NCI-H226 (cell line): ENCODE measurements at regions not wholly inside any gene's neighbourhood (a gene's known extent, or its start where the extent isn't known, plus 50 kb on each side); places are given as distances from the start of the nearest gene placed in this dataset.

ENCODE experiments used
- DNase-seq: peaks from one replicate; pipeline ENCODE4 v3.0.0-alpha.2; 2015

DNA sequence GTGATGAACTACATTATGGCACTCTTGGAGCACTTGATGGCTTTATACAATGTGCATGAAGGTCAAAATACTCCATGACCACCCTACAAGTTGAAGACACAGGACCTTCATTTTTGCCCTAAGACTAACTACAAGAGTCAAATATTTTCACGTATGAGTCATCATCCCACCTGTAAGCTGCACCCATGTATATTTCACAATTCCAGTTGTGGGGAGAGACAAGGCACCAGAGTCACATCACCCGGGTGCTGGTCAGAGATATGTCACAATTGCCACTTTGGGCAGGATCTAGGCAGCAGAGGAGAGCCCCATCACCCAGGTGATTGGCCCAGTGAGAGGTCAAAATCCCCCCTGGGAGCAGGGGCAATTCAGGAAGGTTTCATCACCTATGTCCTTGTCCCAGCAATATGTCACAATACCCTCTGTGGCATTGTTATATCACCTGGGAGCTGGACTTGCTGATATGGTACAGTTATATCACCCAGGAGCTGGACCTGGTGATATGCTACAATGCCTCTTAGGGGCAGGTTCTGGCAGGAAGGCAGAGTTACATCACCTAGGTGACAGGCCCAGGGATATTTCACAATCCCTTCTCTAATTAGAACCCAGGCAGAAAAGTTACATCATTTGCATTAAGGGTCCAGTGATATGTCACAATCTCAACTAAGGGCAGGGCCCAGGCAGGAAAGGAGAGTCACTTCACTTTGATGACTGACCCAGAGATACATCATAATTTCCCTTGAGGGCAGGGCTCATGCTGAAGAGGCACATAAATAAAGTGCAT, 1839.2 kb downstream of the TP53TG3F start:
- DNase-seq = no peak

DNA sequence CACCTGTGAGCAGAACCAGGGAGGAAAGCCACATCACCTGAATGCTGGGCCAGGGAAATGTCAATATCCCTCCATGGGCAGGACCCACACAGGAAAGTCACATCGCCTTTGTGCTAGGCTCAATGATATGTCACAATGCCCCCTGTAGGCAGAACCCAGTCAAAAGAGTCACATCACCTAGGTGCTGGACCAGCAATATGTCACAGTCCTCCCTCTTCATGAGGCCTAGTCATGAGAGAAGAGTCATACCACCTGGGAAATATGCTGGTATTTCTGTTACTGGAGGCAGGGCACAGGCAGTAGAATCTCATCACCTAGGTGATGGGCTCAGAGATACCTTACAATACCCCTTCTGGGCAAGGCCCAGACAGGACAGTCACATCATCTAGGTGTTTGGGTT, 1843.4 kb downstream of the TP53TG3F start:
- no peak for DNase-seq

DNA sequence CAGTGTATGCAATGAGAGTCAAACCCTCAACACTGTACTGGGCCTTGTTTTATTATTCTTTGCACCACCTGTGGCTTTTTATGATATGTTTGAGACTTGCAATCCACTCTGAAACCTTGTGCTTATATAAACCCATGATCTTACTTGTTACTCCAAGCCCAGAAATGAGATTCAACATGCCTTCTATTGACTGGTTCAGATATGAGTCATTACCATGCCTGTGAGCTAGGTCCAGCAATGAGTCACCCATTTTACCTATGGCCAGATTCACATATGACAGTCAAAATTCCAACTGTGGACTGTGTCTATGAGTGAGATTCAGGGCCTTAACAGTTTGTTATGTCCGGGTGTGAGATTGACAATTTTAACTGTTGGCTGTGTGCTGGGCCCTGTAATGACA, 1846.1 kb downstream of the TP53TG3F start:
- no peak for DNase-seq

DNA sequence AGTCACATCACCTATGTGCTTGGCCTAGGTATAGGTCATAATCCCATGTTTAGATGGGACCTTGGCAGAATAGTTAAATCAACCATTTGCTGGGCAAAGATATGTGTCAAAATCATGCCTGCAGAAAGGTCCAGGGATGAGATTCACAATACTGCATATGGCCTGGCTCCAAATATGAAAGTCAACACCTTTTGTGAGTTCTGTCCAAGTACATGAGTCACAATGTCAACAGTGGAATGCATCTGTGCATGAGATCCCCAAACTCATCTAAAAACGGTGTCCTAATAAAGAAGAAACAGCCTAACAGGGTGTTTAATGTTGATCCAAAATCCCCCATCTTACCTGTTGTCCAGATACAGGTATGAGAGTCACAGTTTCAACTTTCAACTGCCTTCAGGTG, 1847.5 kb downstream of the TP53TG3F start:
- DNase-seq = no peak

DNA sequence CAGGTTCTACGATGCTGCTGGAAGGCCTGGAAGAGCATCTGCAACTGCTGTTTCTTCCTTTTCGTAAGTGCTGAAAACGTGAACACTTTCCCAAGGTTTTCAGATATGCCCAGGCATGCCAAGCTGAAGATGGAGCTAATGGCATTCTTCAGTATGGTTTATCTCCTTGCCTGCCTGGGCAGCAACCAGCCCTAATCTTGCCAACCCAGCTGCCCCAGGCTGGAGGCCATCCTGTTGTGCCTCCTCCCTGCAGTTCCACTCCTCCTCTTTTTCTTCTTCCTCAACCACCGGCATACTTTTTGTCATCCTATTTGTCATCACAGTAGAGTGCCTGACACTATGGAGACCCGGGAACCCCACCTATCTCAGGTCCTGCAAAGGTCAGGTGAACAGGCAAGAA, 1849.3 kb downstream of the TP53TG3F start:
- DNase-seq = no peak

DNA sequence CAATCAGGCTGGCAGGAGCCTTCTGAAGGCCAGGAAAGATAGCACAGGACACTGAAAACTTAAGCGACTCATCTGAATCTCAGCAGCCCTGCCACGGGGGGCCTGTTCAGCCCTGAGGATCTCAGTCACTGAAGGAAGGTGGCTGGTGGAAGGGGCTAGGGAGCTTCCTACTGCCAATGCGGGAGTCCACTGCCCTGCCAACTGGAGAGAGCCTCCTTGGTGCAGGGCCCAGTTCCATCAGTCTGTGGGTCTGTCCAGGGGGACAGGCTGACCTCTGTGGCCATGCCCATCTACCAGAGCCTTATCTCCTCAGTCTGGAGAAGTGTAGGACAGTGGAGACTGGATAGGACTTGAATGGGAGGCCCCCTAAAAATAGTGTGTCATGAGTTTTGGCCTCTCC, 1851.6 kb downstream of the TP53TG3F start:
- DNase-seq = no peak

DNA sequence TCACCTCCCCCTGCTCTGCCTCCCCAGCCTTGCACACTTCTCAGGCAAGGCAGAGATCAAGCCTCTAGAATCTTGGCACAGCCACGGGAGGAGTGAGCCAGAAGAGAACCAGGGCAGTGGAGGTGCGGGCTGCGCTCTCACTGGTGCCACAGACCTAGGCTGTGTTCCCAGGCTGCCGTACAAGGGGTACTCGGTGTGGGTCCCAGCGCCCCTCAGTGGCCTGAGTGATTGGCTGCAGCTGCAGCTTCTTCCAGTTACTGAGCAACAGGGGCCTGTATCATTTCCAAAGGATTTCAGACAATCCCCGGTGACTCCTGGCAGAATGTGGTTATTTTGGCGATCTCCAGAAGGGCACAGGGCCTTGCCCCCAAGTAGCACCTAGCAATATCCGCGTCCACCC, 1852.1 kb downstream of the TP53TG3F start:
- no peak for DNase-seq

DNA sequence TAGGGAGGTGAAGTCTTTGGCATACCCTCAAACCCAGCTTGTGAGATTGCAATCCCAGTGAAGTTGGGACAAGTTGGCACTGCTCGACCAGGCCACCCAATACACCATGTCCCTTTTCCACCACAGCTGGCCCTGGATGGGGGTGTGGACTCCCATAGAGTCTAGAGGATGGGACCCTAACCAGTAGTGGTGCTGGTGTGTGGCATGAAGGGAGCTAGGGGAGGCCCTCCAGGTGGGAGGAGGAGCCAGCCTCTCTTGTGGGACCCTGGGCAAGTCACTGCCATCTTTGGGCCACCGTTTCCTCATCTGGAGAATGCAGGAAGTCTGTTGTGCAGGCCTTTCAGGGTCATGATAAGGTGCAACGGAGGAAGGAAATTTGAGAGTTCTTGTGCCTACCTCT, 1854.9 kb downstream of the TP53TG3F start:
- DNase-seq = no peak

DNA sequence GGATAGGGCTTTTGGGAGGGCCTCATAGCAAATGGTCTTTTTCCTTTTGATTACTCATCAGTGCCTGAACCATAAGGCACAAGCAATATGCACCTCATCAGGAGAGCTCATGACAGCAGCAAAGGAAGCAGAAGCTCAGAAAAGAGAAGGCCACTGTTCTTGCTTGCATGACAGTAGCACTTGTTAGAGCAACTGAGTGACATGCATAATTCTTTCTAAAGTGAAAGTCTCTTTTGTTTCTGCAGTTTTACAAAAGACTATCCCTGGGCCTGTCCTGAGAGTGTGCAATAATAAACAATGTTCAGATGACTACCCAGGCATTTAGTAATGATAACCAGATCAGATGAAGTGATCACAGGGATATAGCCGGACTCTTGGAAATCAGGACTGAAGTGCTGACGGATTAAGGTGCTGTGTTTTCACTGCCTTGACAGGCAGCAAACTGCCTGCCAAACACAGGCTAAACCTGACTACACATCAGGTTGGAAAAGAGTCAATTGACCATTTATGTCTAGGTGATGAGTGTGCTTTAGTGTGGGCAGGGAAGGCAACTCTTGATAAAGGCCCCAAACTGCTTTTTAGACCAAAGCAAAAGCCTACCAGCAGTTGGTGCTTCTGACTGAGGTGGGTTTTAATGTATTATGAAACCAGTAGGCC, 1860.3 kb downstream of the TP53TG3F start:
- no peak for DNase-seq

DNA sequence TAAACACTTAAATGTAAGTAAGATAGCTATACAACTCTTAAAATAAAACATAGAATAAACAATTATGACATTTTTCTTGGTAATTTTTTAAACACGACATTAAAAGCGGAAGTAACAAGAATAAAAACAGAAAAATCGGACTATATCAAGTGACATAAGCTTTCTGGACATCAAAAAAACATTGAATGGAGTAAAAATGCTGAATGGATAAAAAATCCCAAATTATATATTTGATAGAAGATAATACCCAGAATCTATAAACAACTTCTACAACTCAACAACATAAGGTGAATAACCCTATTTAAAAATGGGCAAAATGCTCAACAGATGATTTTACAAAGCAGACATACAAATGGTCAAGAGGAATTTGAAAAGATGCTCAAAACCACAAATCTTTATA, 1866.5 kb downstream of the TP53TG3F start:
- DNase-seq = no peak

DNA sequence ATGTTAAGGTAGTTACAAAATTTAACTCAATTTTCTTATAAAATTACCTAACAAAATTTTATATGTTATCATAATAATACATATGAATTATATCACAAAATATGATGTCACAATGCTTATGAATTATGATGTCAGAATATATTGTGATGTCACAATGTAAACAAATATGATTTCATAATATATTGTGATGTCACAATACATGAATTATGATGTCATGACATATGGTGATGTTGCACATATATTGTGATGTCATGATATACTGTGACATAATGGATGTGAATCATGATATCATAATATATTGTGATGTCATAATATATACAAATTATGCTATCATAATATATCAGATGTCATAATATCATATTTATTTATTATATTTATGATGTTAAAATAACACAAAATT, 1879.9 kb downstream of the TP53TG3F start:
- DNase-seq = no peak

DNA sequence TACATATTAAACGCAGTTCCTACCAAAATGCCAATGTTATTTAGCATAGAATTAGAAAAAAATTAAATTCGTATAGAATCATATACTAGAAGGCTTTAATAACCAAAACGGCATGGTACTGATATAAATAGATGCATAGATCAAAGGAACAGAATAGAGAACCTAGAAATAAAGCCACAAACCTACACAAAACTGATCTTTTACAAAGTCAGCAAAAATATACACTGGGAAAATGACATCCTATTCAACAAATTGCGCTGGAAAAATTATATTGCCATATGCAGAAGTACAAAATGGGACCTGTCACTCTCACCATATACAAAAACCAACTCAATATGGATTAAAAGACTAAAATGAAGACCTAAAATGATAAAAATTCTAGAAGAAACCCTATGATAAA, 1882.6 kb downstream of the TP53TG3F start:
- DNase-seq = no peak

DNA sequence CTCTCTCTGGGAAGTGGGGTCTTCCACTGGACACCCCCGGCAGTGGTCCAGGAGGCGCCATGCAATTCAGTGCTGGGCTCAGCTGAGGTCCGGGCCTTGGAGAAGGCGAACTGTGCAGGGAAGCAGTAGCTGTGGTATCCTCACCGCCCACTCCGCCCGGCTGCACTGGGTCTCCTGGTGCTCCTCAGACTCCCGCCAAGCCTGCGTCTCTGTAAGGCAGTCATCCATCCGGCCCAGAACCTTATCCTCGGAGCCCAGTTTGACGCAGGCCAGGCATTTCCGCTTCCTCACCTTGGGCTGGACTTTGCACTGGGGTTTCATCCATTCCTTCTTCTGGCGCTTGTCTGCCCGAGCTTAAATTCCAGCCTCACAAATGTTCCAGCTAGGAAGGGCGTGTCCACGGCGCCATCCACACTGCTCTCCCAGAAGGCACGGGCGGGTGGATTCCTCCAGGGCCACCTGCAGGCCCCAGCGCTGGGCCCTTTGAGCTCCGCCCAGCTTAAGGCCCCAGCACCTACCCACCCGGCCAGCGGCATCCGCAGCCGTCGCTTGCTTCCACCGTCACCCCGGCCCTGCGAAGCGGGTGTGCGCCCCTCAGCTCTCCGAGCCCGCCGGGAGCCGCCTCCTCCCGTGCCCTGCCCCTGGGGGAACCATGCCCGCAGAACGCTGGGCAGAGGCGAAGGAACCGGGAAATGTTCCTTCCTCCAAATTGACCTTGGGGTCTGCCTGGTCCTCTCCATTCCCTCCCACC, 1884.8 kb downstream of the TP53TG3F start:
- DNase-seq = no peak

DNA sequence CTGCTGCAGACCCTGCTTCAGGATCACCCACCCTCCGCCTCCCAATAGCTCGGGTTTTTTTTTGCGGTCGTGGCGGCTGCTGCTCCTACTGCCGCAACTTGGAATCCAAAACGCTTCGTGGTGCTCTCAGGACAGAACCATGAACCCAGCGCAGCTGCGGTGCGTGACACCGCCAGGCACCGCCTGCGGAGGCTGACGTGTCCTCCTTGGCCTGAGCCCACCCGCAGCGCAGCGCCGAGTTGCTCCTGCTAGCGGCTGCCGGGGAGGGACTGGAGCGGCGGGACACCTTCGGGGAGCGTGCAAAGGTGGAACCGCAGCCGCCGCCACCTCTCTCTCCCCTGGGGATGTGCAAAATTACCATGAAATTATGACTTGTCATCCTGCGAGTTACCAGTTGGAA, 1893.0 kb downstream of the TP53TG3F start:
- no peak for DNase-seq

DNA sequence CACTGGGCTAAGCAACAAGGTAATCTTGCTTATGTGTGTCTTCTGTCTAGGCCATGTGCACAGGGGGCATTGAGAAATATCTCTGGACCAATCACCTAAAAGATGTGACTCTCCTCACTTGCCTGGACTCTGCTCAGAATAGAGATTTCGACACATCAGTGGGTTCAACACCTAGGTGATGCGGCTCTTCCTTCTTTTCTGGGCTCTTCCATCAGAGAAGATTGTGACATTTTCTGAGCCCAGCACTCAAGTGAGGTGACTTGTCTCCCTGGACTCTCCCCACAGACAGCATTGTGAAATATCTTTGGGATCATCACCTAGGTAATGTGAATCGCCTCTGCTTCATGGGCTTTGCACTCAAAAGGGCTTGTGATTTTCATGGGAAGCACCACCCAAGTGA, 1904.1 kb downstream of the TP53TG3F start:
- DNase-seq = no peak

DNA sequence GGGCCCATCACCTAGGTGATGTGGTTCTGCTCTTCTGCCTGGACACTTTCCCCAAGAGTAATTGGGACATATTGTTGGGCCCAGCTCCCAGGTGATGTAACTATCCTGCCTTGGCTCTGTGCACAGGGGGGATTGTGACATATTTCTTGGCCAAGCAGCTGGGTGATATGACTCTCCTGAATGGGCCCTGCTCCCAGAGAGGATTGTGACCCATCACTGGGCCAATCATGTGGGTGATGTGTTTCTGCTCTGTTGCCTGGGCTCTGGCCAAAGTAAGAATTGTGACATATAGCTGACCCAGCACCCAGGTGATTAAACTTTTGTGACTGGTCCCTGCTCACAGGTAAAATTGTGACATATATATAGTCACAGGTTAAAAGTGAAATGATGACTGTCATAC, 1904.9 kb downstream of the TP53TG3F start:
- no peak for DNase-seq

DNA sequence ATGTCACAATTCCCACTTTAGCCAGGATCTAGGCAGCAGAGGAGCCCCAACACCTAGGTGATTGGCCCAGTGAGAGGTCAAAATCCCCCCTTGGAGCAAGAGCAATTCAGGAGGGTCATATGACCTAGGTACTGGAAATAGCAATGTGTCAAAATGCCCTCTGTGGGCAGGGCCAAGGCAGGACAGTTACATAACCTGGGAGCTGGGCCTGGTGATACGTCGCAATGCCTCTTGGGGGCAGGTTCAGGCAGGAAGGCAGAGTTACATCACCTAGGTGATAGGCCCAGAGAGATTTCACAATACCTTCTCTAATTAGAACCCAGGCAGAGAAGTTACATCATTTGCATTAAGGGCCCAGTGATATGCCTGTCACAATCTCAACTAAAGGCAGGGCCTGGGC, 1906.3 kb downstream of the TP53TG3F start:
- DNase-seq = no peak

DNA sequence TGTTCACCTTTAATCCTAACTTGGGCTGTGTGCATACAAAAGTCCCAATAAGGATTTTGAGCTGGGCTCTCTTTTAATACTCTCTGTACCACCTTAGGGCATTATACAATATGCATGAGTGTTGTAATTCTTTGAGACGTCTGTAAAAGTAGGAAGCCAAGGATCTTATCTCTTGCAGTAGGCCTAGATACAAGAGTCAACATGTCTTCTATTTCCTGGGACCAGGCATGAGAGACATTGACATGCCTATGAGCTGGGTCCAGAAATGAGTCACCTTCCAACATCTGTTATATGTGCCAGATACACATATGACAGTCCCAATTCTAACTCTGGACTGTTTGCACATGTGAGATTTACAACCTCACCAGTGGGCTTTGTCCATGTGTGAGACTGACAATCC, 1911.2 kb downstream of the TP53TG3F start:
- no peak for DNase-seq

DNA sequence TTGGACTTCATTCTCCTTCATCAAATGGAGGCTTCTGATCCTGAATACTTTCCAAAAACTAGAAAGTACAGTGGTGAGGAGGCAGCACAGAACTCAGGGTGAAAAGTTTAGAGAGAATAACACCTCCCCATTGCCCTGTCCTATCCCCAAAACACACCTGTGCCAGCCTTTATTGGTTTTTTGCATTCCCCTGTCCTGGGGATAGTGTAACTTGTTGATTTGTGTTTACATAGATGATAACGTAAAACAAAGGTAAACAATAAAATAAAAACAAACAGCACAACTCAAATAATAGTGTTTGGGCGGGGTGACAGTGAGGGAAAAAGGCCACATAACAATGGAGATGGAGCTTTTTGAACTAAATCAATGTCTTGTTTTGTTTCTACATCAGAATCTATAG, 1917.7 kb downstream of the TP53TG3F start:
- no peak for DNase-seq

DNA sequence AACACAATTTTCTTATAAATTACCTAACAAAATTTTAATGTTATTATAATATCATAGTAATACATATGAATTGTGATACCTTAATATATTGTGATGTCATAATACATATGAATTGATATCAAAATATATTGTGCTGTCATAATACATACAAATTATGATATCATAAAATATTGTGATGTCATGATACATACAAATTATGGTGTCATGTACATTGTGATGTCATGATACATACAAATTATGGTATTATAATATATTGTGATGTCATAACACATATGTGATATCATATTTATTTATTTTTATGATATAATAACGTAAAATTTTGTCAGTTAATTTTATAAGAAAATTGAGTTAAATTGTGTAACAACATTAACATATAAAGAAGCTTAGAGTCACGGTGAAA, 1927.2 kb downstream of the TP53TG3F start:
- no peak for DNase-seq

DNA sequence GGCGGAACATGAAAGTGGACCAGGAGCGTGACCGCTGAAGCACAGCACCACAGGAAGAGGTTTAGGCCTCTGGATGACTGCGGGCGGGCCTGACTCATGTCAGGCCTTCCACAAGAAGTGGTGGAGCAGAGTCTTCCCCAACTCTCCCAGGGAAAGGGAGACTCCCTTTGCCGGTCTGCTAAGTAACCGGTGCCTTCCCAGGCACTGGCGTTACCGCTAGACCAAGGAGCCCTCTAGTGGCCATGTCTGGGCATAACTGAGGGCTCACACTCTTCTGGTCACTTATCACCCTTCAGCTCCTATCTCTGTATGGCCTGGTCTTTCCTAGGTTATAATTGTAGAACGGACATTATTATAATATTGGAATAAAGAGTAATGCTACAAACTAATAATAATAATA, 1931.9 kb downstream of the TP53TG3F start:
- DNase-seq = no peak

DNA sequence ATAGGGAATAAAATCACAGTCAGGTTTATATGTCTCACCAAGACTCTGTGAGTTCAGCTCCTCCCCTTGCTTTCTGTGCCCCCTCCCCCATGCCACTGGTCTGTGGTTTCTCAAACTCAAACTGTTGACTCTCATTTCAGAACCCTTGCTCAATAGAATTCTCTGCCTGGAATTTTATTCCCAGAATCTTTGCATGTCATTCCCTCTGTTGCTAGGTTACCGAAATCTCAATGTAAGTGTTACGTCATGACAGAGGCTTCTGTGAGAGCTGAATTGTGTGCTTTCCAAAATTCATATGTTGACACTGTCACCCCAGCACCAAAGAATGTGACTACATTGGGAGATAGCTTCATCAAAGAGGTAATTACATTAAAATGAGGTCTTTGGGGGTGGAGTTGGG, 1938.8 kb downstream of the TP53TG3F start:
- DNase-seq = no peak

DNA sequence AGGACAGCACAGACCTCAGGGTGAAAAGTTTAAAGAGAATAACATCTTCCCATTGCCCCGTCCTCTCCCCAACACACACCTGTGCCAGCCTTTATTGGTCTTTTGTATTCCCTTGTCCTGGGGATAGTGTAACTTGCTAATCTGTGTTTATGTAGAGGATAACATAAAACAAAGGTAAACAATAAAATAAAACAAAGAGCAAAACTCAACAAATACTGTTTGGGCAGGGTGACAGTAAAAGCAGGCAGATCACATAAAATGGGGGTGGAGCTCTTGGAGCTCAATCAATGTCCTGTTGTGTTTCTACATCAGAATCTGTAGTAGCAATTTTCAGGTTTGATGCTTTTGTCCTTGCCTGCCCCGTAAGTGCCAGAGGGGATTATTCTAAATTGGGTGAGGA, 1939.7 kb downstream of the TP53TG3F start:
- DNase-seq = no peak

DNA sequence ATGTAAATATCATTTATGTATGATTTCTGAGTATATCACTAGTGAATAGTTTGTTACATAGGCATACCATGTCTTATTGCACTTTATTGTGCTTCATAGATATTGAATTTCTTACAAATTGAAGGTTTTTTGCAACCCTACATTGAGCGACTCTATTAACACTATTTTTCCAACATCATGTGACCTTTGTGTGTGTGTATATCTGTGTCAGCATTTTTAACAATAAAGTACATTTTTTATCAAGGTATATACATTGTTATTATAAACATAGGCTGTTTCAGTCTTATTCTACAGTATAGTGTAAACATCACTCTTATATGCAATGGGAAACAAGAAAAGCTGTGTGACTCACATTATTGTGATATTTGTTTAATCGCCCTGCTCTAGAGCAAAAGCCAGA, 1944.9 kb downstream of the TP53TG3F start:
- no peak for DNase-seq
